ENCODE measurements at regions not wholly inside any gene's neighbourhood (a gene's known extent, or its start where the extent isn't known, plus 50 kb on each side); places are given as distances from the start of the nearest gene placed in this dataset.

DNA sequence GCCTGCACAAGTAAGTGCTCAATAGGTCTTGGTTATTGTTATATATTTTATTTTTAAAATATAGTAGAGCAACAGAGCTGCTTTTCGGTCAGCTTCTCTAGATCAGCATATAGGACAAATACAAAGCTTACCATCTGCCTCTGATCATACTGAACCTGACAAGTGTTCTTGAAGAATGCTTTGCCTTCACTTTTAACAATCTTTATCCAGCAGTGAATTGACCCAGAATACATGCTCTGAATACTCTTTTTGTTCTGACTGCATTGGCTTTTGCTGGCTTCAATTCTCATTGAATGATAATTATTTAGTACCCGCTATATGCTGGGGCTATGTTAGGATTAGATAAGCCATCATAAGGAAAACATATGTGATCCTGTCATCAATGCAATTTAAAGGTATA, 137.8 kb downstream of the DHRS2 start:
- TF ChIP-seq, protein P1, sequence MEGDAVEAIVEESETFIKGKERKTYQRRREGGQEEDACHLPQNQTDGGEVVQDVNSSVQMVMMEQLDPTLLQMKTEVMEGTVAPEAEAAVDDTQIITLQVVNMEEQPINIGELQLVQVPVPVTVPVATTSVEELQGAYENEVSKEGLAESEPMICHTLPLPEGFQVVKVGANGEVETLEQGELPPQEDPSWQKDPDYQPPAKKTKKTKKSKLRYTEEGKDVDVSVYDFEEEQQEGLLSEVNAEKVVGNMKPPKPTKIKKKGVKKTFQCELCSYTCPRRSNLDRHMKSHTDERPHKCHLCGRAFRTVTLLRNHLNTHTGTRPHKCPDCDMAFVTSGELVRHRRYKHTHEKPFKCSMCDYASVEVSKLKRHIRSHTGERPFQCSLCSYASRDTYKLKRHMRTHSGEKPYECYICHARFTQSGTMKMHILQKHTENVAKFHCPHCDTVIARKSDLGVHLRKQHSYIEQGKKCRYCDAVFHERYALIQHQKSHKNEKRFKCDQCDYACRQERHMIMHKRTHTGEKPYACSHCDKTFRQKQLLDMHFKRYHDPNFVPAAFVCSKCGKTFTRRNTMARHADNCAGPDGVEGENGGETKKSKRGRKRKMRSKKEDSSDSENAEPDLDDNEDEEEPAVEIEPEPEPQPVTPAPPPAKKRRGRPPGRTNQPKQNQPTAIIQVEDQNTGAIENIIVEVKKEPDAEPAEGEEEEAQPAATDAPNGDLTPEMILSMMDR (IDR thresholded peaks at IDR 0.05) = no peak
- no peak for TF ChIP-seq POLR2A (IDR thresholded peaks at IDR 0.05)

Measured in heart left ventricle (tissue), 13 donors.